Tibial artery (tissue), 4 donors: ENCODE measurements at regions not wholly inside any gene's neighbourhood (a gene's known extent, or its start where the extent isn't known, plus 50 kb on each side); places are given as distances from the start of the nearest gene placed in this dataset.
"Not testable (repeated sequence)": the region's sequence is repeated elsewhere in the genome, so short reads cannot be mapped to it uniquely, and the experiment has no call there.

Source experiments
- DNase-seq, 2 donors: peaks; one replicate each; pipeline ENCODE4 v3.0.0-alpha.2; 2019
- H3K27ac ChIP-seq, 2 donors: fragments of 200-600 bp; sonication (generic) in 1 of 2; 1 replicate in 1 of 2; 2 replicates in 1 of 2; pipeline ENCODE4 v1.5.1; 2018 to 2019; ENCODE audit warnings: mild to moderate bottlenecking in 1 of 2
- H3K27me3 ChIP-seq, 2 donors: fragments of 200-600 bp; sonication (generic) in 1 of 2; one replicate each; pipeline versions ENCODE4 v1.5.1 to v1.6.0; 2016 to 2019
- H3K36me3 ChIP-seq, 3 donors: fragments of 200-600 bp; sonication (generic) in 2 of 3; one replicate each; pipeline ENCODE4 v1.5.1; 2016 to 2019; ENCODE audit warnings: mild to moderate bottlenecking in 2 of 3
- H3K4me1 ChIP-seq, 4 donors: fragments of 200-600 bp; sonication (generic) in 2 of 4; 1 replicate in 3 of 4; 2 replicates in 1 of 4; pipeline ENCODE4 v1.5.1; 2016 to 2019
- H3K4me3 ChIP-seq, 2 donors: fragments of 200-600 bp; sonication (generic) in 1 of 2; 1 replicate in 1 of 2; 2 replicates in 1 of 2; pipeline ENCODE4 v1.5.1; 2018 to 2019; ENCODE audit warnings: mild to moderate bottlenecking in 2 of 2
- H3K9me3 ChIP-seq, 3 donors: fragments of 200-600 bp; sonication (generic) in 1 of 3; one replicate each; pipeline ENCODE4 v1.5.1; 2016 to 2019
- CTCF ChIP-seq, 2 experiments: fragments of 200-600 bp in 1 of 2; fragments of 450-650 bp in 1 of 2; IDR thresholded peaks; one replicate each; pipeline ENCODE4 v1.5.1; 2017 to 2019; ENCODE audit warnings: antibody characterized with exemption in 2 of 2, mild to moderate bottlenecking in 1 of 2, moderate library complexity in 1 of 2
- intact Hi-C: fragments of 100-400 bp; cut with DNase I; formaldehyde crosslinking; loops from one replicate; pipeline ENCODE4 v1.15.0; 2023; ENCODE audit warnings: low total_unique reads

- no peak for TF ChIP-seq CTCF (IDR thresholded peaks at IDR 0.05)
- Histone ChIP-seq H3K4me3 (no peak overlapping the region), H3K27ac (no peak overlapping the region), H3K9me3 (no peaks in the 10 kb centered on the region), H3K4me1 (no peaks in the 10 kb centered on the region), H3K36me3 (no peaks in the 10 kb centered on the region), H3K27me3 (no peaks in the 10 kb centered on the region)
- intact Hi-C loops = no loop called here
- DNase-seq = no peak
Measured at GRCh38 chr2:163086940-163087339, 248.4 kb upstream of the KCNH7 start.

GRCh38 chr2:163085366-163086024 lies 246.9 kb upstream of the KCNH7 start:
- DNase-seq, H3K9me3 ChIP-seq, H3K4me3 ChIP-seq, intact Hi-C loops, H3K27me3 ChIP-seq, H3K27ac ChIP-seq, H3K36me3 ChIP-seq, H3K4me1 ChIP-seq: not testable (repeated sequence)

- intact Hi-C loops = no loop called here
- no peaks in the 10 kb centered on the region for H3K27me3 ChIP-seq
- DNase-seq = no peak
- no peaks in the 10 kb centered on the region for H3K9me3 ChIP-seq
- no peaks in the 10 kb centered on the region for H3K36me3 ChIP-seq
- no peak overlapping the region for H3K27ac ChIP-seq
- no peaks in the 10 kb centered on the region for H3K4me1 ChIP-seq
- no peak overlapping the region for H3K4me3 ChIP-seq
- TF ChIP-seq CTCF (IDR thresholded peaks at IDR 0.05) = no peak
Measured at GRCh38 chr2:163081754-163082153, 243.2 kb upstream of the KCNH7 start.

GRCh38 chr2:163077241-163077640 lies 238.7 kb upstream of the KCNH7 start:
- no peaks in the 10 kb centered on the region for H3K36me3 ChIP-seq
- H3K4me1 ChIP-seq = no peaks in the 10 kb centered on the region
- no peak overlapping the region for H3K27ac ChIP-seq
- H3K9me3 ChIP-seq = no peaks in the 10 kb centered on the region
- intact Hi-C loops = no loop called here
- H3K4me3 ChIP-seq = no peak overlapping the region
- no peaks in the 10 kb centered on the region for H3K27me3 ChIP-seq
- no peak for TF ChIP-seq CTCF (IDR thresholded peaks at IDR 0.05)
- DNase-seq = no peak

- Histone ChIP-seq H3K4me1 (no peaks in the 10 kb centered on the region), H3K9me3 (no peaks in the 10 kb centered on the region), H3K27me3 (no peaks in the 10 kb centered on the region), H3K27ac (no peak overlapping the region), H3K4me3 (no peak overlapping the region), H3K36me3 (no peaks in the 10 kb centered on the region)
- no peak for DNase-seq
- no peak for TF ChIP-seq CTCF (IDR thresholded peaks at IDR 0.05)
- intact Hi-C loops = no loop called here
Measured at GRCh38 chr2:163066085-163066484, 227.5 kb upstream of the KCNH7 start.

GRCh38 chr2:163062524-163062923 lies 224.0 kb upstream of the KCNH7 start:
- Histone ChIP-seq H3K27me3 (no peaks in the 10 kb centered on the region), H3K36me3 (no peaks in the 10 kb centered on the region), H3K4me3 (no peak overlapping the region), H3K9me3 (no peaks in the 10 kb centered on the region), H3K27ac (no peak overlapping the region), H3K4me1 (no peaks in the 10 kb centered on the region)
- no peak for DNase-seq
- TF ChIP-seq CTCF (IDR thresholded peaks at IDR 0.05) = no peak
- intact Hi-C loops = no loop called here
